HG02759 (cell line): ENCODE measurements at regions not wholly inside any gene's neighbourhood (a gene's known extent, or its start where the extent isn't known, plus 50 kb on each side); places are given as distances from the start of the nearest gene placed in this dataset.

Experiments
- ATAC-seq: cut with Tn5 transposase; IDR thresholded peaks from one replicate; pipeline ENCODE4 v1.9.1; 2021; ENCODE audit warnings: mild to moderate bottlenecking, moderate library complexity; ENCODE audit not compliant: unreplicated experiment

DNA sequence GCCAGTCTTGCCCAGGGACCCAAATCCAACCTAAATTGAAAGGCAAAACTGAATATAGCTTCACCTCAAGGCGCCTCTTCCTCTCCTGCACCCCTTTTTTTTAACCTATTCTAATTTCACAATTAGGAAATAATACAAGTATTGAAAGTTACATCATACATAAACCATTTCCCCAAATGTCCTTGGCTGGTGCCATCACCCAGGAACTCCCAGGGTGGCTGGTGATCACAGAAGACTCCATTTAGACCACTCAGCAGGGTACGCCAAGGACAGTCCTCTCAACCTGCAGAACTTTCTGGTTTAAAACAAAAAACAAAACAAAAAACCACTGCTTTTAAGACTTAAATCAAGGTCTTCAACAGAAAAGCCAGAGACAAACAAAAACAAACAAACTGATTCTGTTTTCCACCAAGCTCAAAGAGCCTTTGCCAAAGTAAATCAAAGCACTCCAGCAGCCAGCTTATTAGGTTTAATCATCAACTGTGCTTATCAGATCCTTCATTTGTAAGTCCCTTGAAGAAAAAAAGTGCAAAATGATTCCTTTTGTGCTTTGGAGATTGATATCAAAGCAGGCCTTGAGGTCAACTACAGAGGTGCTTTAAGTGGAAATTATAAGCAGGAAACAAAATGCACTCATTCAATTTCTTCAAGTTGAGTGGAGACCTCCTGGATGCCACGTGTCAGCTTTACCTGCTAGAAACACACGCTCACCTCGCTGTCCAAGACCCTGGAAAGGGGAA lies 113.0 kb downstream of the ETS2 start:
- ATAC-seq: no peak

DNA sequence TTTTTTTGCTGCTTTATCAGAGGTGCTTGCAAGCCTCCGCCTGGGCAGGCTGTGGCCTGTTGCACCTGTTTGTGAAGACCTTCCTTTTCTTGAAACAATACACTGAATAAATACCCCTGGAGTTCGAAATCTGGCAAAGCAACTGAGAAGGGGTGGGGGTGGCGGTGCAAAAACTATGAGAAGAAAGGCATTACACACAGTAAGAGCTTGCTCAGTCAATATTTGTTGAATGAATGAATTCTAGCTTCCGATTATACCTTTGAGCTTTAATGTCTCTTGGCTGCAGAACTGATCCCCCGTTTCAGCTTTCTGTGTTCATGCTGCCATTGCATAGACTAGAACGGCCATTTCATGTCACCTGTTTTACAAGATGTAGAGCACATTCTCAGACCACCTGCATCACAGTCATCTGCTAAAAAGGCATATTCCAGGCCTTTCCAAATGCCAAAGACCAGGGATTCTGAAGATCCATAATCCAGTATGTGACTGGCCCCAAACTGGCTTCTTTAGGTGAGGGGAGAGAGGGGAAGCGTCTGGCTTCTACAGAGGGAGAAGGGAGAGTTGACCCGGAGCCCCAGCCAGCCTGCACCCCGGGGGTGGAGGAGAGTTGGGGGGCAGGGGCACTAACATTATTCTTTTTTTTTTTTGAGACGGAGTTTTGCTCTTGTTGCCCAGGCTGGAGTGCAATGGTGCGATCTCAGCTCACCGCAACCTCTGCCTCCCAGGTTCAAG lies 111.5 kb downstream of the ETS2 start:
- no peak for ATAC-seq

DNA sequence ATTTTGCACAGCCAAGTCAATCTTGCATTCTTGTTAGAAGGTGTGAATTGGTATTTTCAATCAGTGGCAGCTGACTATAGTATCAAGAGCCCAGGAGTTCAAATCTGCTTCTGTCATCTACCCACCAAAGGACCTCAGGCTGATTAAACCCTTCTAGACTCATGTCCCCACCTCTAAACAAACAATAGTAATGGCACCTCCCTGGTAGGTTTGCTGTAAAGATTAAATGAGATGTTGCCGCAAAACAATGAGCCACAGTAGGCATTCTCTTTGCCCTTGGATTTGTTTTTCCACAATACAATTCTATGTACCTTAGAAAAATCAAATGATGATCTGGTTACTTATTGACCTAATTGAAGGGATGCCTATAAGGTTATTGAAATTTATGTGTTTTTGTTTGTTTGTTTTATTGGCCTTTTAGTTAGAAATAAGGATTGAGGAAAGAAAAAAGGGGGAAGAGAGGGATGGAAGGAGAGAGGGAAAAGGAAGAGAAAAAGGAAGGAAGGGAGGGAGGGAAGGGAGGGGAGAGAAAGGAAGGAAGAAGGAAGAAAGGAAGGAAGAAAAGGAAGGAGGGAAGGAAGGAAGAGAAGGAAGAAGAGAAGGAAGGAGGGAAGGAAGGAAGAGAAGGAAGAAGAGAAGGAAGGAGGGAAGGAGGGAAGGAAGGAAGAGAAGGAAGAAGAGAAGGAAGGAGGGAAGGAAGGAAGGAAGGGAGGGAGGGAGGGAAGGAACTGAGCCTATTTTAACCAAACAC lies 110.7 kb downstream of the ETS2 start:
- ATAC-seq: no peak

DNA sequence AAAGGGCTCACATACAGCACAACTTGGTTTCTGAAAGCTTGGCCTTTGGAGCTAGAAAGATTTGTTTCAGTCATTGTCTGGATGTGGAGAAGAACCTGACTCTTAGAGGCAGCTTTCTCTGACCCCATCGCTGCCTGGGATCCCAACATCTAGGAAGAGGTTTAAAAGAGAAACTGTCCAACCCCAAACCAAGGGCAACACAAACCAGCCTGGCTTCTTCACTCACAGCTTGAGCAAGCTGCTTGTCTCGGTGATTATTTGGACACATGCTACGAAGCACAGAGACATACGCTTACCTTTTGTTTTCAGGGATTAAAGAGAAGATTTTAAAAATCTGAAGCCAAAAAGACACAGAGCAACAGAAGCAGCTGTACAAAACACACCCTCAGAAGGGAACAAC lies 109.8 kb downstream of the ETS2 start:
- no peak for ATAC-seq

DNA sequence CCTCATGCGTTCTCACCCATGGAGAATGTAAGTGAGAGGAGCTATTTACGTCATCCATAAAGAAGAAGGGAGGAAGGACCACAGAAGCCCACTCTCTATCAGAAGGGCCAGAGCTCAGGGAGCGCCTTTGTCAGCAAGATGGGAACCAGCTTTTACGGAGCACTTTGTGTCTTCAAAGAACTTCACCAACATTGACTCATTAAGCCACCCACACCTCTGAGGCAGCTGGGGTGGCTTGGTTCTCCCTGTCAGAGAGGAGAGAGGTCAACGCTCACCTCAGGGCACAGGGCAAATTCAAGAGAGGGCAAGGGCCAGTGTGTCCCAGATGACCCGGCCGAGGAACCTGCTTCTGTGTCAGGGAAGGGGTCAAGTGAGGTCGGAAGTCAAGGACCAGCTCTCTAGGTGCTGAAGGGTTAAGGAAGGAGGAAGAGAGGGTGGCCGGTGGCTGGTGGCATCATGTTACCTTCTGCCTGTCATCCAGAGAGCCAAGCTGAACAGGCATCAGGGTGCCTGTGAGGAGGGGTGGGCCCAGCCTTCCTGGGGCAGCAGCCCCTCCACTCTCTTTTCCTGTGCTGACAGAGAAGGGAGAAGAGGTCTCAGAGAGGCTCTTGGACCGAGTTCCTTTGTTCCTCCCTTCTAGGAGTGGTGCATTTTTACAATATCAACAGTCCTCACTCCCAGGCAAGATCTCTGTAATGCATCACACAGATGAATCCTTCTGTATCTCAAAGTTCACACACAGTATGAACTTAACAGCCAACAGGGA lies 109.0 kb downstream of the ETS2 start:
- no peak for ATAC-seq

DNA sequence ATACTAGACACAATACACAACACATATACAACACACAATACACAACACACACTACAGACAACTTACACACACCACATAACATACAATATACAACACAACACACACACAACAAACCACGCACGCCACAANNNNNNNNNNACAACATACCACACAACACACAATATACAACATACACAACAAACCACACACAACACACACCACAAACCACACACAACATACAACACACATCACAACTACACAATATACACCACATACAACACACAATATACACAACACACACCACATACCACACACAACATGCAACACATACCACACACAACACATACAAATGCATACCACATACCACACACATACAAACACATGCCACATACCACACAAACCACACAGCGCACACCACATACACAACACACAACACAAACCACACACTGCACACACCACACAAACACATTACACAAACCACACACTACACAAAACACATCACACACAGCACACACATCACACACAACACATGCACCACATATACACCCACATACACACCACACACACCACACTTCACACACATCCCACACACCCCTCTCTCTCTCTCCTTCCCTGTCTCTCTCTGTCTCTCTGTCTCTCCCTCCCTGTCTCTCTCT lies 108.3 kb downstream of the ETS2 start:
- no peak for ATAC-seq

DNA sequence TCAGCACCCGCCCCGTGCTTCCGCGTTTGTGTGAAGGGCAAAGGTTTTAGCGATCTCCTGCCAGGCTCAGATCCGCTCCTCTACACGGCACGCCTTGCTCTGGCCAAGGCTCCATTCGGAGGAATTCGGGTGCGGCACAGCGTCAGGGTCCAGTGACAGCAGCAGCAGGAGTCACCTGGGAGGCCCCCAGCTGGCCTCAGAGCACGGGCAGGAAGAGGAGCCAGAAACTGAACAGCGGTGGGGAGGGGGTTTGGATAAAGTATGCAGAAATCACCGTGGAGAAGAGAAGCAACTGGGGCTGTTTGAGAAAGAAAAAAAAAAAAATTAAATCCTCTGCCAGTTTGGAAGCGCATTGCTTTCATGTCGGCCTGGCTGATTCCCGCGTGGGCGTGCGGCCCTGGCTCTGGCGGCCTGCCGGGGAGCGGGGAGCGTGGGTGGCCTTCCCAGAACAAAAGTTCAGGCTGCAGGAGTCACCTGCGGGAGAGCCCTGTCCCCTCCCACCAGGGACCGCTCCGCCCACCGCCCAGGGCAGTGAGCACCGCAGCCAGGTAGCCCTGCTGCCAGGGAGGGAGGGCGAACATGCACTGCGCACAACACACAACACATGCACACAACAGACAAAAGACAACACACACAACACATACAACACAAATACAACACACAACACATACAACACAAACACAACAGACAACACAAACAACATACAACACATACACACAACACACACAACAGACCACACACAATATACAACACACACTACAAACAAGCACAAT lies 107.6 kb downstream of the ETS2 start:
- no peak for ATAC-seq

DNA sequence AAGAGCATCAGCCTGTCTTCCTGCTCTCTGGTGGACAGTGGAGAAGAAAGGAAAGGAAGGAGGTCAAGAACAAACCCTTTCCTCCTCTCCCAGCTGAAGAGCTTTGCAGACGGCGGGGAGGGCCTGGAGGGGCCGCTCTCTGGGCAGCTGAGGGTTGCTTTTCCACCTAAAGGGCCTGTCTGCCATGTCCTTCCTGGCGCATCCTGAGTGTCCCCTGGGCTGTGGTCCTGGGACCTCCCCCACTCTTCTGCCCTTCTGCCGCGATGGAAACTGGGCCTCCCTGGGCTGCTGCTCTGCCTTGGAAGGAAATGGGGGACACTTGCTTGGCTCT lies 107.0 kb downstream of the ETS2 start:
- ATAC-seq: no peak

DNA sequence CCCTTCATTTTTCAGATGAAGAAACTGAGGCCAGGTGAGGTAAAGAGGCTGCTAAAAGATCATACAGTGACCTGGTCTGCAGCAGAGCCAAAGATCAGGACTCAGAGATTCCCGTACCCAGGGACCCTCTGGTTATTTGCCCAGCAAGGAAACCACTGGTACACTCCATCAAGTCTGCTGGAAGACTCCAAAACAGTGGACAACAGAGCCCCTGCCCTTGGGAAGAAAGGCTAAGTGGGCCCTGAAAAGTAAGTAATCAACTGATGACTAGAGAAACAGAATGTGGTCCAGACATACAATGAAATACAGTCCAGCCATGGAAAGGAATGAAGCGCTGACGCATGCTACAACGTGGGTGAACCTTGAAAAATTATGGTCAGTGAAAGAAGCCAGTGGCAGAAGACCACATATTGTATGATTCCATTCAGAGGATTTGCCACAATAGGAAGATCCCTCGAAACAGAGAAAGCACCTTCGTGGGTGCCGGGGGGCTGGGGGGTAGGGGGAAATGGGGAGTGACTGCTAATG lies 106.4 kb downstream of the ETS2 start:
- ATAC-seq: no peak

DNA sequence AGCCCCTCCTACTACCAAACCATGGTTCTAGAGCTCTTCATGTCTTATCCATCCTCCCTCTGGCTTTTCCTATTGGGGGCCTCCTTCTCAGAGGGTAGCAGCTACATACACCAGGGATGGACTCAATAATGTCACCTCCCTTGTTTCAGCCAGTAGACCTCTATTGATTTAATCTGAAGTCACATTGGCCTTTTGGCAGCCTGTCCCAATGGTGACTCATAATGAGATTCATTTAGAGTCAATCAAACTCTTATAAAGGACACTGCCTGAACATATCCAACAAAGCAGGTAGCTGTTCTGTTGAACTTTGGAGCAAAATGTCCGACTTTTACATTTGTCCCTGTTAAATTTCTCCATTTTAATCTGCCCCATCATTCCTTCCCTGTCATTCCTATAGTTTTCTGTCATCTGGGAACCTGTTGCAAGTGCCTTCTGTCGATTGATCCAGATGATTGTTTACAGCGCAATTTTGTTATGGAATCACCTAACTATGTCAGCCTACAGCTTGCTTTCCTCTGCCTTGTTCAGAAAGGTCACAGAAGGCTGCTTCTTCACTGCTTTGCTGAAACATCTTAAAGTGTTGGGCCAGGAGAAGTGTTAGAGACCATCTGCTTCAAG lies 105.9 kb downstream of the ETS2 start:
- ATAC-seq: no peak

DNA sequence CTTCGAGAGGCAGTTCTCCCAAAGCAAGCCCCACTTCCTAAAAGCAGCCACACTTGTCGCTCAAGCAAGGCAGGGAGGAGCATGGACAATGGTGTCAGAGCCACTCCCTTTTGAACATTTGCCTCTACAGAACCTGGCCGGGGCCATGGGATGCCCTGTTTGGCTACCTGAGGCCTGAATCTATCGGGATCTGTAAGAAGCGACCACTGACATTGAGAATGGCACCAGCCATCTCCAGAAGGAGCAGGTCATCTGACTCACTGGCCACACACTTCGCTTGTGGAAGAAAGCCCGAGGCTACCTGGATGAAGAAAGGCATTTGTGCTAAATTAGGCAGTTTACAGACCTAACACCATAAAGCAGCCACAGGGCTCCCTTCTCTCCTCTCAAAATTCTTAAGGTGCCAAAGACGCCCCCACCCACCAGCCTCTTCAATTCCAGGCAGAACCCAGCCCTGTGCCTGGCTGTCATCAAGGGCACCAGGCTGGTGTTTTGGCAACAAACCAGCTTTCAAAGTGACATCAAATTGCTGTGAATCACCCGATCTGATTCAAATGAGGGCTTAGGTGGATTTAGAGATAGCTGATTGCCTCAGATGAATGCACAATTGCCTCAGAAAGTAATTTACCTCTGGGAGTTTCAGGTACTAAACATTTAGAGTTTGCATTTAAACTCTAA lies 104.8 kb downstream of the ETS2 start:
- no peak for ATAC-seq

DNA sequence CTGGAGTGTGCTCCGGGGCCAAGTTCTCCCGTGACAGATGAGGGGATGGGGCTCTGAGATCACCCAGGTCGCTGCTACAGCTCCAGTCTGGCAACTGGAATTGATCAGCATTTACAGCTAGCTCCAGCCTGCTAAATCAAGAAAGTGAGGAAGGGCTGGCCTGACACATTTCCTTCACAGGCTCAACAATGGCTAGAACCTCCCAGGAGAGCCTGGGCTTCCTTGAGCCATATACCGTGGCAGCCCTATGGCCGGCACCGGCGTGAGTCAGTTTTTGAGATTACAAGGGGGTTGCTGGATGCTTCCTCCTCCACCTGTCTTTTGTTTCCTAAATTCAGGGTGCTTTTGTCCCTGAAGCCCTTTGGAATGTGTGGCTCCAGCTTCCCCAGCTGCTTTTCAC lies 104.2 kb downstream of the ETS2 start:
- ATAC-seq: no peak

DNA sequence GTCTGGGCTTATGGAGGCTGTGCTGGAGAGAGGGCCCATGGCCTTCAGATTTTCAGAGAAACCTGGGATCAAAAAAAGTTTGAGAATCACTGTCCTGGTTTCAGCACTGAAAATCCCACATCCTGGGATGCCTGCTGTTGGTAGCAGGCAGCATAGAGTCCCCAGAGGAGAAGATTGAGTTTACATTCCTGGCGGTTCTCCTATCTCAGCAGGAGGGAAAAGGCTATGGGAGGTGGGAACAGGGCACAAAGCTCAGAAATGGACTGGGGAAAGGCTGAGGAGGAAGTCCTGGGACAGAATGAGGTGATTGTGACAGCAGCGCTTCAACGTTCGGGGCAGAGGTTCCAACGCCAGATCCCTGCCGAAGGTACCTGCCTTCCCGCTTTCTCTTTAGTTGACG lies 103.4 kb downstream of the ETS2 start:
- no peak for ATAC-seq

DNA sequence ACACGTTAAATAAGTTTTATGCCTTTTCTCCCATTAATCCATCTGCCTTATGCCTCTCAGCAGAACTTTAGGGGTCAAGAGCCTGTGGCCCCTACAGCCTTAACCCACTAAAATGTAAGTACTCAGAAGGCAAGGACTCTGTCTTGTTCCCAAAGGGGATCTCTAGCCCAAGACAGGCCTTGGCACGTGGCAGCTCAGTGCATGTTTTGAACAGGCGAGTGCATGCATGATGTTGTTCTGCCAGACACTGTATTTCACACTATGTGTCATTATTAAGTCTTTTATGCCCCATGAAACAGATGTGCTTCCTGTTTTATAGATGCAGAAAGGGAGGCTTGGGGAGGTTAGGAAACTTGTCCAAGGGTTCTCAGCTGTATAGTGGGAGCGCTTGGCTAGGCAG lies 102.8 kb downstream of the ETS2 start:
- ATAC-seq: no peak

DNA sequence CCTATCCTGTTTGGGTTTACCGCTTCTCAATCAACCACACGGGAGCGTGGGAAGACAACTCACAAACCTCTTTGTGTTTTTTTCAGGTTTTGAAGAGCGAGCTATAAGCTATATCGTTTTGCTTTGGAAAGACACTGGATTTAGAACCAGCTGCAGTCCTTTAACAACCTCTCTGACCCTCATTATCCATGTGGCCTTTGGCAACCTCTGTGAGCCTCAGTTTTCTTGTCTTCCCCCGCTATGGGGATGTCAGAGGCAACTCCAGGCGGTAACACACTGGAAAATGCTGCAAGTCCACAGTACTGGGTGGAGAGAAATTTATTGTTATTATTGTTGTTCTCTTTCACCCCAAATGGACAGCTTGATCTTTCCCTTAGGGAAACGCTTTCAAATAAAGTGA lies 100.0 kb downstream of the ETS2 start:
- ATAC-seq: no peak

DNA sequence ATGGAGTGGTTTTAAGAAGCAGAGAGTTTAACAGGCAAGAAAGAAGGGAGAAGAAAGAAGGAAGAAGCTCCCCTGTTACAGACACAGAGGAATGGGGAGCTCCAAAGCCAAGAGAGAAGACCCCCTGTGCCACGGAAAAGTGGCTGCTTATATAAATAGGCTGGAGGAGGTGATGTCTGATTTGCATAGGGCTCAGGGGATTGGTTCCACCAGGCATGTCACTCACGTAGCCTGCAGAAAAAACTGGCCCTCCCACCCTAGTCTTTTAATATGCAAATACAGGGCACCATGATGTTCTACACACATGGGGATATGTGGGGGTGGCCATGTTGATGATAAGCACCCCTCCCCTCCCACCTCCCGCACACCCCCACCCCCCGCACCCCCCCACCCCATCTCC lies 99.6 kb downstream of the ETS2 start:
- ATAC-seq: no peak

DNA sequence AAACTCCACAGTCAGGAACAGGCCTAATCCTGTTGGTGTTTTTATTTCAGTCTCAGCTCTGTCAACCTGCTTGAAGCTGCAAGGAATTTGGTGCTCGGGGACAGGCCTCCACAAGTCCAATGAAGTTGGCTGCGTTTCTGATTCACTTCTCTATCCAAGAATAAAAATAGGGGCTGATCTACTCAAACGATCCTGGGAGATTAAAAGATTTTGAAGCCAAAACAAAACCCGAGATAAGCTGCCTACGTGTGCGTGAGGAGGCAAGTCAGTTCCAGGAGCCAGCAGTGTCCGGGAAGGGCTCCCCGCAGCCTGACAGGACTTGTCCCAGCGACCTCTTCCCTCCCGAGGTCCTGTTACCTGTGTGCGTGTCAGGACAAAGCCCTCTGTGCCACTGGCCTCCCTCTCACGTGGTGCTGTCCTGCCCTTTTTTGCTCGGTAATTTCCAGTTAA lies 98.0 kb downstream of the ETS2 start:
- no peak for ATAC-seq

DNA sequence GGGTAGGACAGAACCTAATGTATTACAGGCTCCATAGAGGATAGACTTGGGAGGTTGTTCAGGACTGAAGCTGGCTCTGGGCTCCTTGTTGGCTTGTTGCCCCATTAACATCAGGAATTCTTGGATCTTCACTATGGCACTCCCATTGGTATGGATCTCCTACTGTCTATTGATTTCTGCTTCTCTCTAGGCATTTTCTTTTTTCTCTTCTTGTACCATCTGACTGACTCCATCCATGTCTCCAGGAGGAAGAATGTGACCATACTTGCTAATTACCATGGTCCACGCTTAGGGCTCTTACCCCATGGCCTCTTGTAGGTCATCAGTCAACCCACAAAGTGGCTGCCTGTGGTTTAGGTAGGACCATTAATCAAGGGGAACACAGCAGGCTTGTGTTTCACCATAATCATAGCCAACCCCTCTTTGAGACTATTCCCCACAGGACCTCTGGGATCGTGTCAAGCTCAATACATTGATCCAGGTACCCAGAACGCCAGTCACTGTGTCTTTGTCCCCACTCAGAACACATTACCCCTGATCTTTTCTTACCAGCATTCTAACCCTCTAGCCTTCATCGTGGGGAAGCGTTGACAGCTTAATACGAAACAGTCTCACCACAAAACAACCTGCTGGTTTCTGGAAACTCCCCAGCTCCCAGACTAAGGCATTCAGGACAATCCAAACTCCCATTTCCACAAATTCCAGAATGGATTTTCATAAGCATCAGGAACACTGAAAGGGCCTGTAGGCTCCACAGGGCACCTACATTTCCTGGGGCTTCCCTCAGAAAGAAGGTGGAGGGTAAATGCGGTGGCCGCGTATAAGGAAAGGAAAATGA lies 97.1 kb downstream of the ETS2 start:
- ATAC-seq: no peak
